Fibroblast of pulmonary artery (primary cell): ENCODE measurements at regions not wholly inside any gene's neighbourhood (a gene's known extent, or its start where the extent isn't known, plus 50 kb on each side); places are given as distances from the start of the nearest gene placed in this dataset.

Experiments used
- DNase-seq: peaks from one replicate; pipeline ENCODE4 v3.0.0-alpha.2; 2010; ENCODE audit warnings: low read depth
- H3K4me3 ChIP-seq: replicated peaks from 2 replicates; pipeline ENCODE4 v1.5.1; 2011; ENCODE audit warnings: low read depth, mild to moderate bottlenecking, control low read depth, low read length, moderate library complexity
- TF ChIP-seq, protein P1 (sequence below): IDR thresholded peaks from 2 replicates; pipeline ENCODE4 v1.5.1; 2011; ENCODE audit warnings: mild to moderate bottlenecking, control low read depth, low read length, inconsistent platforms; ENCODE audit errors: missing control alignments

DNA sequence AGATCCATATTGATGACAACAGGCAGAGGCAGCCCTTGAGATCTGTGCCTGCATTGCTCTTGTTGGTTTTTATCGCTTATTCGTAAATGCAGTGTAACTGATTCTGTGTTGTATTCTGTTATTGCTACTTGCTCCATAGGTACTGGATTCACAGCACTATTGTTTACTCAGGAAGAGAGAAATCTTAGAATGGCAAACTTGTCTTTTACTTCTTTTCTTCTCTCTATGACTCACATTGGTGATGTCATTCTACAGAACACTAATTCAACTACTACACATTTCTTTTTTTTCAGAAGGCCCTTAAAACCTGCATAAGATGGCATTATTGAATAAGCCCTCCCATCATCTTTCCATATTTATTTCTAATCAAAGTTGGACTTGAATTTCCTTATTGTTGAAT, 201.0 kb upstream of the GBE1 start:
- H3K4me3 ChIP-seq = no peak overlapping the region
- TF ChIP-seq, protein P1, sequence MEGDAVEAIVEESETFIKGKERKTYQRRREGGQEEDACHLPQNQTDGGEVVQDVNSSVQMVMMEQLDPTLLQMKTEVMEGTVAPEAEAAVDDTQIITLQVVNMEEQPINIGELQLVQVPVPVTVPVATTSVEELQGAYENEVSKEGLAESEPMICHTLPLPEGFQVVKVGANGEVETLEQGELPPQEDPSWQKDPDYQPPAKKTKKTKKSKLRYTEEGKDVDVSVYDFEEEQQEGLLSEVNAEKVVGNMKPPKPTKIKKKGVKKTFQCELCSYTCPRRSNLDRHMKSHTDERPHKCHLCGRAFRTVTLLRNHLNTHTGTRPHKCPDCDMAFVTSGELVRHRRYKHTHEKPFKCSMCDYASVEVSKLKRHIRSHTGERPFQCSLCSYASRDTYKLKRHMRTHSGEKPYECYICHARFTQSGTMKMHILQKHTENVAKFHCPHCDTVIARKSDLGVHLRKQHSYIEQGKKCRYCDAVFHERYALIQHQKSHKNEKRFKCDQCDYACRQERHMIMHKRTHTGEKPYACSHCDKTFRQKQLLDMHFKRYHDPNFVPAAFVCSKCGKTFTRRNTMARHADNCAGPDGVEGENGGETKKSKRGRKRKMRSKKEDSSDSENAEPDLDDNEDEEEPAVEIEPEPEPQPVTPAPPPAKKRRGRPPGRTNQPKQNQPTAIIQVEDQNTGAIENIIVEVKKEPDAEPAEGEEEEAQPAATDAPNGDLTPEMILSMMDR = no peak
- DNase-seq = no peak

DNA sequence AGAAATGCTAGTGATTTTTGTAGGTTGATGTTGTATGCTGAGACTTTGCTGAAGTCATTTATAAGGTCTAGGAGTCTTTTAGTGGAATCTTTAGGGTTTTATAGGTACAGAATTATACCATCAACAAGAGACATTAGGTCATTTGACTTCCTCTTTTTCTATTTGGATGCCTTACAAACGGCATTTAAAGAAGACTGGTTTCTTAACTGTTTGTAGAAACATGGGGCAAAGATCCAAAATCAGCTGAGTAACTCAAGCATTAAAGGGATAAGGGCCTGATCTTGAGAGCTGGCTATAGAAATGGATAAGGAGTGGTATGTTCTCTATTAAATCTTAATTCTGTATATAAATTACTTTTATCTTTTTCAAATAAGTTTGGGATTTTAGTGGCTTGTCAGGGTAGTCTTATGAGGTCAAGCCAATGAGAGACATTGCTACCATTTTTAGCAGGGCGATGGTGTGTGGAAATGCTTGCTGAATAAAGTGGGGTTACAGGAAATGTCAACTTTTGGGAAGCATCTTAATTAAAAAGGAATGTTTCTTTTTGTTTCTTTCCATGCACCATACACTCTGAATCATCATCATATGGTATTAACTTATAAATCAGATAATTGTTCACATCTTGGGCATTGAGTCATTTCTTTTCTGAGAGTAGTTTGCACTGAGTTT, 197.7 kb upstream of the GBE1 start:
- TF ChIP-seq, protein P1 = no peak
- no peak for DNase-seq
- no peak overlapping the region for H3K4me3 ChIP-seq

DNA sequence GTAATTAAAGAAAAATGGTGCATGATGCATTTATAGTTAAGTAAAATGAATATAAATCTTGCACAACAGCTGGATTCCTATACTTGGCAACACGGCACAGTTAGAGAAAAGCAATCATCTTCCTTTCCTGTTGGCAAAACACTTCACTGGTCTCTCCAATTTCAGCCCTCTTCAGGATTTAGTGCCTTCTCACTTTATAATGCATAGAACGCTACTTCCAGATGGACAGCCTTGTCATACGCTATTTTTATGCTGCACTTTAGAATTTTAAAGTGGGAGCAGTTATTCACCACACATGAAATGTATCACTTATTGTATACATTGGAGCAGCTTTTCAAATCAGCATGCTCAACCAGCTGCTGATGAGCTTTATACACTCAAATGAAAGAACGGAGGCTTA, 194.4 kb upstream of the GBE1 start:
- TF ChIP-seq, protein P1 = no peak
- no peak overlapping the region for H3K4me3 ChIP-seq
- no peak for DNase-seq

DNA sequence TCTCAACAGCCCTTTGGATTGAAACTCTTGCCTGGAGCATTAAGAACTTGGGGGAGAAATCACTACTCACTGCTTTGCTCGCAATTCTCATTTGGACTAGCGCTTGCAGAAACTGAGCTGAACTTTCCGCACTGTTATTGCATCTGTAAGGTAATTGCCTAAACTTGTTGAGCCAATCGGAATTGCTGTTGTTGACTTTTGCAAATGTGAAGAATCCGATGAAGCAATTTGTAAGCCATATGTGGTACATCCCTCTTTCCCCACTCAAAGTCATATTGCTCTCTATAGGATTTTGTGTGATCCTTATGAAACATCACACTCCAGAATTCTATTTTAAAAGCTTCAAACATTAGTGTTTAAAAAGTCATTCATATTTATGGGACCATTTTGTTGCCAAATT, 191.7 kb upstream of the GBE1 start:
- DNase-seq = no peak
- no peak overlapping the region for H3K4me3 ChIP-seq
- TF ChIP-seq, protein P1 = no peak

DNA sequence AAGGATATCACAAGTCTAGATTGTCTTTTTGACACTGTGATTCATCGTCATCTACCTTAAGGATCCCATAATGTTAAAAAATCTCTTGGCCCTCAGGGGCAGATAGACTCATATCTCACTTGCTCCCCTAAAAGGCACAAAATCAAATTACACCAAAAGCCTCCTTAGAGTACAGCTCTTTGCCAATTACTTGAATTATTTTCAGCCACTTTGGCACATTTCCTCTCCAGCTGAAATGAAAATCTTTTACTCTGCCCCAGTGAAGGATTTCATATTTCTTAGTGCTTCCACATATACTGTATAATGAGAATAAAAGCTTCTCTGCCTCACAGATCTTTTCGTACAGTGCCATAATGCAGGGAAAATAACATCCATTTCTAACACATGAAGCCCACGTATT, 190.7 kb upstream of the GBE1 start:
- H3K4me3 ChIP-seq = no peak overlapping the region
- TF ChIP-seq, protein P1 = no peak
- DNase-seq = no peak

DNA sequence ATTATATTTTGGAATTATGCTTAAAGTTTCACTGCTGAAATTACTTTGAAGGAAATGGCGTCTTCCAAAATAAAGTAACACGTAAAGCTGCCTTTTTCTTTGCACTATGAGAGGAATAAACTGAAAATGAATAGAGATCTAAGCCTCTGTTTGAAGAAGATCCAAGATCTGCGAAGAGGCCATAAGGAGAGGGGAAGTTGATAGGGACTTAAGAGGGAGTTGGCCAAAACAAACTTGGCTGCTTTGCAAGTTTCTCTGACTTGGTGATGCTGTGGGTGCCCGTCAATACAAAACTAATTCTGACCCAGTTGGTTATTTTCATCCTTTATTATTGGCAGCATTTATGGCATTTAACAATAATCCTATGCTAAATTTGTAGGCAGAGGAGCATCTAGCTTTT, 190.2 kb upstream of the GBE1 start:
- TF ChIP-seq, protein P1 = no peak
- H3K4me3 ChIP-seq = no peak overlapping the region
- DNase-seq = no peak

DNA sequence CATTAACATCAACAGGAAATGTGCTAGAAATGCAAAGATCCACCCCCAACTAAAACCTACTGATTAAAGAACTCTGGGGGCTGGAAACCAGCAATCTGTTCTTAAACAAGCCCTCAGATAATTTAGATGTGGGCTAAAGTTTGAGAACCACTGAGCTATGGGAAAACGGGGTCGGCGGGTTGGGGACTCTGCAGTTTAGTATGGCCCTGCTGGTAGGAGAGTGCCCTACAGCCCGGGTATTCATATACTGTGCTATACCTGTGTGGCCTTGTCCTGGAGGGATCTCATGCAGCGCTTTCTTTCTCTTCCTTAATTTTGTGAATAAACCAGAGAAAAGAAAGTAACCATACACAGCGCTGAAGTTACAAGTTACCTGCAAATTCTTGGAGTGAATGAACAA, 189.7 kb upstream of the GBE1 start:
- TF ChIP-seq, protein P1 = no peak
- no peak overlapping the region for H3K4me3 ChIP-seq
- no peak for DNase-seq
